ENCODE measurements at regions not wholly inside any gene's neighbourhood (a gene's known extent, or its start where the extent isn't known, plus 50 kb on each side); places are given as distances from the start of the nearest gene placed in this dataset.

- peaks cover 11% of the 10 kb centered on the region for H3K27me3 ChIP-seq (ENCODE audit: insufficient read depth, low read length, poor library complexity)
- no peaks in the 10 kb centered on the region for H3K4me1 ChIP-seq (ENCODE audit: insufficient read depth, low read length)
- H3K36me3 ChIP-seq (ENCODE audit: insufficient read depth, low read length): no peaks in the 10 kb centered on the region
- DNase-seq: no peak
- no peak overlapping the region for H3K27ac ChIP-seq (ENCODE audit: low read length)
- no peak overlapping the region for H3K4me2 ChIP-seq (ENCODE audit: insufficient read depth, low read length)
- no peak overlapping the region for H3K9ac ChIP-seq (ENCODE audit: low read depth, low read length)
- TF ChIP-seq EZH2 (IDR thresholded peaks at IDR 0.05; ENCODE audit: borderline replicate concordance, low read depth, low read length, severe bottlenecking) (no peak), CTCF (IDR thresholded peaks at IDR 0.05; ENCODE audit: borderline replicate concordance, extremely low read depth, low read length, poor library complexity, severe bottlenecking) (no peak)
- H3K79me2 ChIP-seq (ENCODE audit: insufficient read depth, low read length): no peaks in the 10 kb centered on the region
- H3K4me3 ChIP-seq (ENCODE audit: low read depth in 1 of 2, low read length in 2 of 2): no peak overlapping the region
- no peaks in the 10 kb centered on the region for H3K9me3 ChIP-seq (ENCODE audit: insufficient read depth, low read length, severe bottlenecking)
- no peaks in the 10 kb centered on the region for H4K20me1 ChIP-seq (ENCODE audit: insufficient read depth, low read length)
- ATAC-seq (ENCODE audit: insufficient read depth, low read depth): no peak
- no peak overlapping the region for H2AFZ ChIP-seq (ENCODE audit: low read depth, low read length)
Measured at GRCh38 chr17:5678171-5678570, 93.9 kb upstream of the NLRP1 start.

GRCh38 chr17:5680766-5681165 is 96.5 kb upstream of the NLRP1 start:
- no peak overlapping the region for H3K9ac ChIP-seq (ENCODE audit: low read depth, low read length)
- H3K79me2 ChIP-seq (ENCODE audit: insufficient read depth, low read length): no peaks in the 10 kb centered on the region

GRCh38 chr17:5683241-5683640 is 98.9 kb upstream of the NLRP1 start:
- Histone ChIP-seq H3K4me1 (ENCODE audit: insufficient read depth, low read length) (no peaks in the 10 kb centered on the region), H4K20me1 (ENCODE audit: insufficient read depth, low read length) (no peaks in the 10 kb centered on the region), H3K9me3 (ENCODE audit: insufficient read depth, low read length, severe bottlenecking) (no peaks in the 10 kb centered on the region), H3K27ac (ENCODE audit: low read length) (no peak overlapping the region), H3K36me3 (ENCODE audit: insufficient read depth, low read length) (no peaks in the 10 kb centered on the region), H3K9ac (ENCODE audit: low read depth, low read length) (no peak overlapping the region), H3K4me2 (ENCODE audit: insufficient read depth, low read length) (no peak overlapping the region), H3K79me2 (ENCODE audit: insufficient read depth, low read length) (no peaks in the 10 kb centered on the region), H2AFZ (ENCODE audit: low read depth, low read length) (no peak overlapping the region), H3K4me3 (ENCODE audit: low read depth in 1 of 2, low read length in 2 of 2) (no peak overlapping the region), H3K27me3 (ENCODE audit: insufficient read depth, low read length, poor library complexity) (peaks cover 3% of the 10 kb centered on the region)
- ATAC-seq (ENCODE audit: insufficient read depth, low read depth) (no peak), DNase-seq (no peak)
- TF ChIP-seq CTCF (IDR thresholded peaks at IDR 0.05; ENCODE audit: borderline replicate concordance, extremely low read depth, low read length, poor library complexity, severe bottlenecking) (no peak), EZH2 (IDR thresholded peaks at IDR 0.05; ENCODE audit: borderline replicate concordance, low read depth, low read length, severe bottlenecking) (no peak)

More at GRCh38 chr17:5680766-5681165, 96.5 kb upstream of the NLRP1 start:
- H3K4me2 ChIP-seq (ENCODE audit: insufficient read depth, low read length): no peak overlapping the region
- H3K27me3 ChIP-seq (ENCODE audit: insufficient read depth, low read length, poor library complexity): peaks cover 11% of the 10 kb centered on the region
- H3K27ac ChIP-seq (ENCODE audit: low read length): no peak overlapping the region
- no peak overlapping the region for H3K4me3 ChIP-seq (ENCODE audit: low read depth in 1 of 2, low read length in 2 of 2)
- TF ChIP-seq EZH2 (IDR thresholded peaks at IDR 0.05; ENCODE audit: borderline replicate concordance, low read depth, low read length, severe bottlenecking) (no peak), CTCF (IDR thresholded peaks at IDR 0.05; ENCODE audit: borderline replicate concordance, extremely low read depth, low read length, poor library complexity, severe bottlenecking) (no peak)
- DNase-seq (no peak), ATAC-seq (ENCODE audit: insufficient read depth, low read depth) (no peak)
- H3K4me1 ChIP-seq (ENCODE audit: insufficient read depth, low read length): no peaks in the 10 kb centered on the region
- H4K20me1 ChIP-seq (ENCODE audit: insufficient read depth, low read length): no peaks in the 10 kb centered on the region
- no peaks in the 10 kb centered on the region for H3K36me3 ChIP-seq (ENCODE audit: insufficient read depth, low read length)
- no peak overlapping the region for H2AFZ ChIP-seq (ENCODE audit: low read depth, low read length)
- no peaks in the 10 kb centered on the region for H3K9me3 ChIP-seq (ENCODE audit: insufficient read depth, low read length, severe bottlenecking)
